HCT116 (cell line): ENCODE measurements at regions not wholly inside any gene's neighbourhood (a gene's known extent, or its start where the extent isn't known, plus 50 kb on each side); places are given as distances from the start of the nearest gene placed in this dataset.

ENCODE experiments used
- EZH2 ChIP-seq: fragments of 200-600 bp; sonication (generic); IDR thresholded peaks from 2 replicates; pipeline ENCODE4 v1.6.1; 2017; ENCODE audit warnings: antibody characterized with exemption, mixed run types
- EZH2phosphoT487 ChIP-seq: fragments of 200-600 bp; IDR thresholded peaks from 2 replicates; pipeline ENCODE4 v1.6.1; 2018; ENCODE audit warnings: antibody characterized with exemption, borderline replicate concordance
- FOSL1 ChIP-seq: IDR thresholded peaks from 2 replicates; pipeline ENCODE4 v1.6.1; 2012; ENCODE audit warnings: low read depth
- JUND ChIP-seq: IDR thresholded peaks from 2 replicates; pipeline ENCODE4 v1.6.1; 2012
- POLR2A ChIP-seq: IDR thresholded peaks from 2 replicates; pipeline ENCODE4 v1.7.0; 2011; ENCODE audit warnings: borderline replicate concordance; ENCODE audit not compliant: insufficient read depth, insufficient read length; ENCODE audit errors: extremely low read depth
- POLR2AphosphoS5 ChIP-seq: IDR thresholded peaks from 2 replicates; pipeline ENCODE4 v1.6.1; 2011; ENCODE audit warnings: mild to moderate bottlenecking, low read depth, low read length, moderate library complexity
- RAD21 ChIP-seq: IDR thresholded peaks from 2 replicates; pipeline ENCODE4 v1.6.1; 2012; ENCODE audit warnings: low read depth, mild to moderate bottlenecking
- SIN3A ChIP-seq: IDR thresholded peaks from 2 replicates; pipeline ENCODE4 v1.6.1; 2012; ENCODE audit warnings: low read depth
- SRF ChIP-seq: IDR thresholded peaks from 2 replicates; pipeline ENCODE4 v1.6.1; 2012; ENCODE audit warnings: low read depth
- ZFX ChIP-seq: fragments of 450-650 bp; IDR thresholded peaks from 2 replicates; pipeline ENCODE4 v1.6.1; 2017
- ZNF274 ChIP-seq: fragments of 200-500 bp; sonication (Bioruptor generic); IDR thresholded peaks from 2 replicates; pipeline ENCODE4 v1.6.1; 2014; ENCODE audit warnings: mild to moderate bottlenecking, low read depth, low read length, inconsistent platforms
- TF ChIP-seq, protein P1 (sequence below): IDR thresholded peaks from 2 replicates; pipeline ENCODE4 v1.6.1; 2012; ENCODE audit warnings: low read depth
- TF ChIP-seq, protein P2 (sequence below), 3 experiments: fragments of 200-600 bp in 1 of 3; sonication (generic) in 1 of 3; IDR thresholded peaks in 2 of 3; conservative IDR thresholded peaks in 1 of 3; 2 replicates each; pipeline ENCODE4 v1.5.1; 2012 to 2017; ENCODE audit warnings: low read depth in 2 of 3, low read length in 2 of 3, antibody characterized with exemption in 1 of 3, borderline replicate concordance in 1 of 3, control low read depth in 1 of 3, mild to moderate bottlenecking in 1 of 3, mixed read lengths in 1 of 3, mixed run types in 1 of 3, moderate library complexity in 1 of 3; ENCODE audit not compliant: insufficient read depth in 1 of 3
- TF ChIP-seq, protein P3 (sequence below): IDR thresholded peaks from 2 replicates; pipeline ENCODE4 v1.6.1; 2012

DNA sequence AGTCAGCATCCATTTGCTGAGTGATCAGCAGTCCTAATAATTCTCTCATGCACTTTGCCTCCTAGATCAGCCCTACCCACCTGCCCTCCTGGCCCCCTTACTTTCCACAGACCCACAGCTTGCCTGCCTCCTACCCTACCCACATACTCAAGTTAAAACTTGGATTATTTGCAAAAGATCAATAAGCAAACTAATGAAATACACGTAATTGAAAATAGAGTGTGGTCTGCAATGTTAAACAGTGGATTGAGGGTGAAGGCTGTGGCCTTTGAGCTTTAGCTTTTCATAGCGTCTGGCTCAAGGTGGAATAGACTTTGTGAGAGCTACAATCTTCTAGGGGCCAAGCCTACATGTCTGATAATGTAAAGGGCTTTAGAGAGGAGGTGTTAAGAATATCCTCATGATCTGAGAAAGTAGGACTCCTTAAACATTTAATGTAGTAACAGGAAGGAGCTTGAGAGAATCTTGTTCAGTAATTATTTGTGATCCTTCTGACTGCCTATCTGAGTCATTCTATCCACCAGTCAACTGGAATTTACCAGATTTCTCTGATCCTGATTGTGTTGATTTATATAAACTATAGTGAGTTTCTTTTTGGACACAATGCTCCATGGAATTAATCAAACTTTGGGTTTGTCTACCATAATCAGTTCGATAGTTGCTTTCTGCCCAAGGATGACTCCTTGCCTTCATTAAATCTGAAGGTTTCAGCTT lies 310.0 kb downstream of the HRH4 start:
- TF ChIP-seq, protein P1, sequence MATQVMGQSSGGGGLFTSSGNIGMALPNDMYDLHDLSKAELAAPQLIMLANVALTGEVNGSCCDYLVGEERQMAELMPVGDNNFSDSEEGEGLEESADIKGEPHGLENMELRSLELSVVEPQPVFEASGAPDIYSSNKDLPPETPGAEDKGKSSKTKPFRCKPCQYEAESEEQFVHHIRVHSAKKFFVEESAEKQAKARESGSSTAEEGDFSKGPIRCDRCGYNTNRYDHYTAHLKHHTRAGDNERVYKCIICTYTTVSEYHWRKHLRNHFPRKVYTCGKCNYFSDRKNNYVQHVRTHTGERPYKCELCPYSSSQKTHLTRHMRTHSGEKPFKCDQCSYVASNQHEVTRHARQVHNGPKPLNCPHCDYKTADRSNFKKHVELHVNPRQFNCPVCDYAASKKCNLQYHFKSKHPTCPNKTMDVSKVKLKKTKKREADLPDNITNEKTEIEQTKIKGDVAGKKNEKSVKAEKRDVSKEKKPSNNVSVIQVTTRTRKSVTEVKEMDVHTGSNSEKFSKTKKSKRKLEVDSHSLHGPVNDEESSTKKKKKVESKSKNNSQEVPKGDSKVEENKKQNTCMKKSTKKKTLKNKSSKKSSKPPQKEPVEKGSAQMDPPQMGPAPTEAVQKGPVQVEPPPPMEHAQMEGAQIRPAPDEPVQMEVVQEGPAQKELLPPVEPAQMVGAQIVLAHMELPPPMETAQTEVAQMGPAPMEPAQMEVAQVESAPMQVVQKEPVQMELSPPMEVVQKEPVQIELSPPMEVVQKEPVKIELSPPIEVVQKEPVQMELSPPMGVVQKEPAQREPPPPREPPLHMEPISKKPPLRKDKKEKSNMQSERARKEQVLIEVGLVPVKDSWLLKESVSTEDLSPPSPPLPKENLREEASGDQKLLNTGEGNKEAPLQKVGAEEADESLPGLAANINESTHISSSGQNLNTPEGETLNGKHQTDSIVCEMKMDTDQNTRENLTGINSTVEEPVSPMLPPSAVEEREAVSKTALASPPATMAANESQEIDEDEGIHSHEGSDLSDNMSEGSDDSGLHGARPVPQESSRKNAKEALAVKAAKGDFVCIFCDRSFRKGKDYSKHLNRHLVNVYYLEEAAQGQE: no peak
- no peak for TF ChIP-seq EZH2phosphoT487
- TF ChIP-seq, protein P2, sequence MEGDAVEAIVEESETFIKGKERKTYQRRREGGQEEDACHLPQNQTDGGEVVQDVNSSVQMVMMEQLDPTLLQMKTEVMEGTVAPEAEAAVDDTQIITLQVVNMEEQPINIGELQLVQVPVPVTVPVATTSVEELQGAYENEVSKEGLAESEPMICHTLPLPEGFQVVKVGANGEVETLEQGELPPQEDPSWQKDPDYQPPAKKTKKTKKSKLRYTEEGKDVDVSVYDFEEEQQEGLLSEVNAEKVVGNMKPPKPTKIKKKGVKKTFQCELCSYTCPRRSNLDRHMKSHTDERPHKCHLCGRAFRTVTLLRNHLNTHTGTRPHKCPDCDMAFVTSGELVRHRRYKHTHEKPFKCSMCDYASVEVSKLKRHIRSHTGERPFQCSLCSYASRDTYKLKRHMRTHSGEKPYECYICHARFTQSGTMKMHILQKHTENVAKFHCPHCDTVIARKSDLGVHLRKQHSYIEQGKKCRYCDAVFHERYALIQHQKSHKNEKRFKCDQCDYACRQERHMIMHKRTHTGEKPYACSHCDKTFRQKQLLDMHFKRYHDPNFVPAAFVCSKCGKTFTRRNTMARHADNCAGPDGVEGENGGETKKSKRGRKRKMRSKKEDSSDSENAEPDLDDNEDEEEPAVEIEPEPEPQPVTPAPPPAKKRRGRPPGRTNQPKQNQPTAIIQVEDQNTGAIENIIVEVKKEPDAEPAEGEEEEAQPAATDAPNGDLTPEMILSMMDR (IDR thresholded peaks at IDR 0.05 in 2 of 3, conservative IDR thresholded peaks at IDR 0.05 in 1 of 3; ENCODE audit: borderline replicate concordance in 1 of 3, insufficient read depth in 1 of 3, low read depth in 2 of 3, low read length in 2 of 3): no peak
- TF ChIP-seq FOSL1: no peak
- no peak for TF ChIP-seq EZH2
- no peak for TF ChIP-seq POLR2AphosphoS5
- no peak for TF ChIP-seq POLR2A
- no peak for TF ChIP-seq RAD21
- TF ChIP-seq SRF: no peak
- TF ChIP-seq ZNF274: no peak
- no peak for TF ChIP-seq SIN3A
- TF ChIP-seq JUND: no peak
- TF ChIP-seq, protein P3, sequence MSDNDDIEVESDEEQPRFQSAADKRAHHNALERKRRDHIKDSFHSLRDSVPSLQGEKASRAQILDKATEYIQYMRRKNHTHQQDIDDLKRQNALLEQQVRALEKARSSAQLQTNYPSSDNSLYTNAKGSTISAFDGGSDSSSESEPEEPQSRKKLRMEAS: no peak
- no peak for TF ChIP-seq ZFX
